Left ventricle myocardium superior (tissue), 1 donor: ENCODE measurements at regions not wholly inside any gene's neighbourhood (a gene's known extent, or its start where the extent isn't known, plus 50 kb on each side); places are given as distances from the start of the nearest gene placed in this dataset.

ENCODE experiments used
- ATAC-seq: fragments of 200-7000 bp; cut with Tn5 transposase; one replicate; pipeline ENCODE4 v1.9.1; 2020; ENCODE audit warnings: mild to moderate bottlenecking, moderate library complexity
- DNase-seq: peaks from one replicate; pipeline ENCODE4 v3.0.0-alpha.2; 2020
- intact Hi-C: fragments of 100-400 bp; cut with micrococcal nuclease; formaldehyde crosslinking; loops from one replicate; pipeline ENCODE4 v1.11.0; 2022
- donor health status: DM: no; HTN: yes; CAD: no; lungs with severe emphysema.

GRCh38 chr5:107230367-107230766, 440.4 kb downstream of the EFNA5 start:
- DNase-seq (no peak), ATAC-seq (peak; percentile 43)
- intact Hi-C loops, result no loop called here

GRCh38 chr5:107228226-107228625, 442.5 kb downstream of the EFNA5 start:
- intact Hi-C loops, result no loop called here
- ATAC-seq (no peak), DNase-seq (no peak)

- intact Hi-C loops, result no loop called here
- DNase-seq (no peak), ATAC-seq (peak; percentile 75)
Measured at GRCh38 chr5:107224272-107224671, 446.5 kb downstream of the EFNA5 start.

DNA sequence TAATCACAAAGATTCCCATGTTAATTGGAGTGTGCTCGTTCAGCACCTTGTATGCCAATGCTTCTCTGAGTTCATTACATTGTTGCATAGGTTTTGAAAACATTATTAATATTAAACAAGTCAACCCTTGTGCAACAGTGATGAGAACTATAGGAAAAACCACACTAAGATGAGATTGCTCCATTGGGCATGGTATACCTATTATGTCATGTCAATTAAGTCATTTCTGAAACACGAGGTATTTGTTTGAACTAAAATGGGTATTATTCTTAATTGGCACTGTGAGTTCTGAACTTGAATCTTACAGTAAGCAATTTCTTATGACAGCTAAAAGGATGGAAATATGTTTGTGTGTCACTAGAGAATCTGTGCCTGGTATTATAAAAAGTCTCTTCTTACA, 447.7 kb downstream of the EFNA5 start:
- DNase-seq (no peak), ATAC-seq (no peak)
- intact Hi-C loops, result no loop called here

DNA sequence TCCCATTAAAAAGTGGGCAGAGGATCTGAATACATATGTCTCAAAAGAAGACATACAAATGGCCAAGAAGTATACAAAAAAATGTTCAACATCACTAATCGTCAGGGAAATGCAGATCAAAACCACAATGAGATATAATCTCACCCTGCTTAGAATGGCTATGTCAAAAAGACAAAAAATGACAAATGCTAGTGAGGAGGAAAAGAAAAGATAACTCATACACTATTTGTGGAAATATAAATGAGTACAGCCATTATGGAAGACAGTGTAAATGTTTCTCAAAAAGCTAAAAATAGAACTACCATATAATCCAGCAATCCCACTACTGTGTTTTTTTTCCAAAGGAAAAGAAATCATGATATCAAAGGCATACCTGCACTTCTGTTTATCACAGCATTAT, 450.7 kb downstream of the EFNA5 start:
- no peak for DNase-seq
- intact Hi-C loops, result no loop called here

GRCh38 chr5:107218457-107219193, 452.1 kb downstream of the EFNA5 start:
- no peak for DNase-seq
- ATAC-seq, result peak; percentile 37
- intact Hi-C loops, result no loop called here

More for the DNA sequence above, 450.7 kb downstream of the EFNA5 start:
- no peak for ATAC-seq

- DNase-seq, result peak; percentile 84
- ATAC-seq, result peak; percentile 94
- intact Hi-C loops, result no loop called here
Measured at GRCh38 chr5:107217721-107218130, 453.0 kb downstream of the EFNA5 start.

DNA sequence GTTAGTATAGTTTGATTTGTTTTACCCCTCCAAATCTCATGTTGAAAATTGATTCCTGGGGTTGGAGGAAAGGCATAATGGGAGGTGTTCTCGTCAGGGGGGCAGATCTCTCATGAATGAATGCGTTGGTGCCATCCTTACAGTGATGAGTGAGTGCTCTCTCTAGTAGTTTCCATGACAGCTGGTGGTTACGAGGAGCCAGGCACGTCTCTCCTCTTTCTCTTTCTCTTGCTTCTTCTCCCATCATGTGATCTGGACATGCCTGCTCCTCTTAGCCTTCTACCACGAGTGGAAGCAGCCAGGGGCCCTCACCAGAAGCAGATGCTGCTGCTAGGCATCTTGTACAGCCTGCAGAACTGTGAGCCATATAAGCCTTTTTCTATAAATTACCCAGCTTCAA, 454.1 kb downstream of the EFNA5 start:
- ATAC-seq (peak; percentile 3), DNase-seq (no peak)
- intact Hi-C loops, result no loop called here

DNA sequence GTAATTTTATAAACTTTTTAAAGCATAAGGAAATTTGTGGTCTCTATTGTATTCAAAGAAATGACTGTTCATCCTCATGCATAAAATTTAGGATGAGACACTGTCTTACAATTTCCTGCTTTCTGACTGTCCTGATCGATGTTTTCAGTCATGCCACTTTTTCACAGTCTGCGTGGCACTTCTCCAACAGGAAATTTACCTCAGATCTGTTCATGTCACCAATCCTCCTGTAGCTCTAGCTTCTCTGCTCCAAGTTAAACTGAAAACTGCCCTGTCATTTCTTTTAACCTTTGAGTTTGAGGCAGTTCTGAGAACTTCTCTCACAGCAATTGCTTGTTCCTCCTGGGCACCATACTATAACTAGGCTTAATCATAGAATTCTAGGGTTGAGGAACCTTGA, 455.1 kb downstream of the EFNA5 start:
- no peak for ATAC-seq
- intact Hi-C loops, result no loop called here
- DNase-seq, result no peak

DNA sequence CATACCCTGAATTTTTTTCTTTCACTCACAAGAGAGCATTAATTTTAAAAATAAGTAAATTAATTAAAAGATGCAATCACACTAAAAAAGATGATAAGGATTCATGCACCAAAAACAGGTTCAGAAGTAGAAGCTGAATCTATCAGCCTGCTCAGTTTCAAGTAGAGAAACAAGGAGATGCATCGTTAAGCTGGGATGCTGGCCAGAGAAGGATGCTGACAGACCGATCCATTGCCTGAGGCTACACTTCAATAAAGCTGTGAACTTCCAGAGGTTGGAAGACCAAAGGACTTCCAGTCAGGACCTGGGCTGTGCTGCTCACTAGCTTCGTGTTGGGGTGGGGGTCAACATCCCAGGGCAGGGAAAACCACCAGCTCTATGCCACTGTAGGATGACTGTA, 457.7 kb downstream of the EFNA5 start:
- intact Hi-C loops, result no loop called here
- no peak for DNase-seq
- no peak for ATAC-seq

GRCh38 chr5:107211630-107212029, 459.1 kb downstream of the EFNA5 start:
- ATAC-seq (no peak), DNase-seq (no peak)
- intact Hi-C loops, result no loop called here

GRCh38 chr5:107208867-107209266, 461.9 kb downstream of the EFNA5 start:
- no peak for ATAC-seq
- no peak for DNase-seq
- intact Hi-C loops, result no loop called here

DNA sequence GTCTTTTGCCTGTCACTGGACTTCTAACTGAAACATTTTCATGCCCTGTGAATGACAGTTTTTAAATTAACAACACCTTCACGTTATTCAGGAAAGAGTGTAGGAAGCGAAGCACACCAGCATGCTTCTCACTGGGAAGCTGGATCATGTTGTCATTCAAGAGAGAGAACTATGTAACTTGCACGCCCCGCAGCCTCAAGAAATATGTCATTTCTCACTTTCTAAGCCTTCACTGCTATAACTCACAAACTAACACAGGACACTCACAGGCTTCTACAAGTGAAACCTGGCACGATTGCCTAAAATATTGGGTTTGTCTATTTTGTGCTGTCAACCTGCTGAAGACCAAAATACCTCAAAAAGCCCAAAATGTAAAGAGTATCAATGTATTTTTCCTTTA, 466.3 kb downstream of the EFNA5 start:
- DNase-seq (no peak), ATAC-seq (no peak)
- intact Hi-C loops, result no loop called here

DNA sequence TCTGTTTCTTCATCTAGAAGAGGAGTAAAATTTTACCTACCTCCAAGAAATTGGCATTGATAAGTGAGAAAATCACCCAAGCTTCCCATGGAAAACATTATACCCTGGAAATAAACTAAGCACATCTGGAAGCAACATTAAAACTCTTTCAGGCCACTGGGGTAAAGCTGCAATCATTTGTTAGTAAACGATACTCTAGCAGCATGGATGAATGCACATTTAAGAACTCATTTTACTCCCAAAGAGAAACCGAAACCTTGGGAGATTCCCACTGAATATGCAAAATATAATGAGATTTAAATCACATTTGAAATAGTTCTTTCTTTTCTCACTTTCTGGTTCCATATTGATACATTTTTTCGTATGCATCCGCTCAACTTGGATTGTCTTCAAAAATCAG, 467.5 kb downstream of the EFNA5 start:
- ATAC-seq (no peak), DNase-seq (no peak)
- intact Hi-C loops, result no loop called here

DNA sequence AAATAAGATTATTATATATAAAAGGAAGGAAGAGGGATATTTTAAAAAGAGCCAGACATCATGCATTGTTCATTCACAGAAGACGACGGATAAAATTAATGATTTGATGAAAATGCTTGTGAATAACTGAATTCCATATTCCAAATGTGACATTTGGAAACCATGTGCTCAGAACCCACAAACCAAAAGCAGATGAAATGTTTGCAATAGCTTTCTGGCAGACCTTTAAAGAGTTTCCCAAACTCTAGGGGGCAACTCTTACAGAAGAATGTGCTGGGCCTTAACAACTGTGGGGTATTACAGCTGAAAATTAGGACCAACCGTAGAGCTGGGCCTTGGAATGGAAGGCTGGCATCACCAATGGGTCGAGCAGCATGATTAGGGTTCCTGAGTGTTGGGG, 471.0 kb downstream of the EFNA5 start:
- ATAC-seq, result no peak
- intact Hi-C loops, result no loop called here
- no peak for DNase-seq

DNA sequence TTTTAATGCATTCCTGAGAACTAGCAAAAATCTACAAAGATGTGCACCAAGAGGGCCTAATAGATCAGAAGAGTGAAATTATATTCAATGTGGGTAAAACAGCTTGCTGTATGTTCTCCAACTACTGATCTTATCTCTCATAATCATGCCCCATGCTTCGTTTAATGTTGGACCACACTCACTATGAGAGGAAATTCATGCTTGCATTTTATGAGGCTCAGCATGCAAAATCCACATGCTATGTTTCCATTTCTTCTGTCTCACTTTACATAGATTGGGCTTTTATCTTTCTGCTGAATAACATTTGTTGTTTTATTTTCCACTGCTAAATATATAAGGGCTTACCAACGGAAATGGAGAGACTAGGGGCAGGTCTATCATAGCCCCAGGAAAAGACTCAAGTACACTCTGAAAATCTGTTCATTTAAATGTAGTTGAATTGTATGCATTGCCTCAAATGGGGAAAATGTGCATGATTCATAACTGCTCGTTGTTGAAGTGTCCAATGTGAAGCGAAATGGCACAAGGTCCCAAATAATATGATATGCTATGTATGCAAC, 474.2 kb downstream of the EFNA5 start:
- intact Hi-C loops, result no loop called here
- ATAC-seq (no peak), DNase-seq (no peak)

GRCh38 chr5:107195890-107196395, 474.8 kb downstream of the EFNA5 start:
- DNase-seq (no peak), ATAC-seq (no peak)
- intact Hi-C loops, result no loop called here

- intact Hi-C loops, result no loop called here
Measured at GRCh38 chr5:107184871-107185270, 485.9 kb downstream of the EFNA5 start.

DNA sequence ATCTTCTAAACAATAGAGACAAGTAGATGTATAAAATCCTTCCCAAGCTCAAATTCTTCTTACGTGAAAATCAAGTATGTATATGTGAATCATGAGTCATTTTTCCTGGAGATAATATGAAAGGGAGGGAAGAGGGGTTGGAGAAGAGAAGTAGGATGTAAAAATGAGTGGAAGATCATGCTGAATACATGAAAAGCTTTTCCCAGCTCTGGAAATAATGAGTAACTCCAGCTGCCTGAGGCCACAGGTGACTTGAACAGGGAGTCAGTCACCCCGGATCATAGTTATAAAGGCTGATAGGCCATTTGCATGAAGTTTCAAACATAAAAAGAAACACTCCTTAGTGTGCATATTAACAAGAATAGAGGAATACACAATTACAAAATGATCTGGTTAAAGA, 486.7 kb downstream of the EFNA5 start:
- ATAC-seq (no peak), DNase-seq (no peak)
- intact Hi-C loops, result no loop called here

More at GRCh38 chr5:107184871-107185270, 485.9 kb downstream of the EFNA5 start:
- ATAC-seq (no peak), DNase-seq (no peak)

DNA sequence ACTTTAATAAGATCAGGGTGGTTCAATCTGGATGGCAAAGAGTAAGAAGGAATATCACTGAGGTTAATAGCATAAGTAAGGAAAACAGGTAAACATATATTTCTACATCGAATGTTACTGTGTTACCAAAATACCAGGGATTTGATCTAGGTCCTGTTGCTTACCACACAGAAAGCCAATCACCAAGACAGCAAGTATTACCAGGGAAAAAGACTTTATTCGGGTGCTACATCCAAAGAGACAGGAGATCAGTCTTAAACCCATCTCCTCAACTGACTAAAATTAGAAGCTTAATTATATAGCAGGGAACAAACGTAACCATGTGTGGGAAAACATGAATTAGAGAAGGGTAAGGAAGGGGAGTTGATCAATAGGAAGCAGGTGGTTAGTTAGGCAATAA, 500.1 kb downstream of the EFNA5 start:
- ATAC-seq (no peak), DNase-seq (no peak)
- intact Hi-C loops, result no loop called here

GRCh38 chr5:107169867-107170266, 500.9 kb downstream of the EFNA5 start:
- intact Hi-C loops, result no loop called here
- DNase-seq, result no peak
- no peak for ATAC-seq
